IPS-20b (cell line): ENCODE measurements at regions not wholly inside any gene's neighbourhood (a gene's known extent, or its start where the extent isn't known, plus 50 kb on each side); places are given as distances from the start of the nearest gene placed in this dataset.
"Not testable (repeated sequence)": the region's sequence is repeated elsewhere in the genome, so short reads cannot be mapped to it uniquely, and the experiment has no call there.

ENCODE experiments used
- H3K27ac ChIP-seq: one replicate; pipeline ENCODE4 v1.5.1; 2013; ENCODE audit warnings: low read length
- H3K27me3 ChIP-seq: 2 replicates; pipeline ENCODE4 v1.6.1; 2013; ENCODE audit warnings: mild to moderate bottlenecking, low read length, inconsistent platforms; ENCODE audit not compliant: insufficient read depth
- H3K36me3 ChIP-seq: 2 replicates; pipeline ENCODE4 v1.6.1; 2013; ENCODE audit warnings: low read depth, mild to moderate bottlenecking, inconsistent platforms, low read length, moderate library complexity; ENCODE audit not compliant: insufficient read depth
- H3K4me1 ChIP-seq: 2 replicates; pipeline ENCODE4 v1.6.1; 2013; ENCODE audit warnings: mild to moderate bottlenecking, control low read depth, inconsistent platforms, low read length, moderate library complexity; ENCODE audit not compliant: insufficient read depth
- H3K4me3 ChIP-seq: 2 replicates; pipeline ENCODE4 v1.5.1; 2013; ENCODE audit warnings: mild to moderate bottlenecking, low read length, inconsistent platforms
- H3K9ac ChIP-seq: 2 replicates; pipeline ENCODE4 v1.6.1; 2013; ENCODE audit warnings: low read depth, mild to moderate bottlenecking, inconsistent platforms, low read length, moderate library complexity
- H3K9me3 ChIP-seq: 2 replicates; pipeline ENCODE4 v1.6.1; 2013; ENCODE audit warnings: mild to moderate bottlenecking, low read depth, low read length, inconsistent platforms; ENCODE audit not compliant: insufficient read depth

DNA sequence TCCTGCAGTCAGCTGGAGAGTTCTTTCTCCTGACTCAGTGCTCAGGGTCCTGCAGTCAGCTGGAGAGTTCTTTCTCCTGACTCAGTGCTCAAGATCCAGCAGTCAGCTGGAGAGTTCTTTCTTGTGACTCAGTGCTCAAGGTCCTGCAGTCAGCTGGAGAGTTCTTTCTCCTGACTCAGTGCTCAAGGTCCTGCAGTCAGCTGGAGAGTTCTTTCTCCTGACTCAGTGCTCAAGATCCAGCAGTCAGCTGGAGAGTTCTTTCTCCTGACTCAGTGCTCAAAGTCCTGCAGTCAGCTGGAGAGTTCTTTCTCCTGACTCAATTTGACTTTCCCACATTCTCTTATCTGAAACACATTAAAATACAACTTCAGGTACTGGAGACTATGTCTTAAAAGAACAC lies 1265.9 kb downstream of the CDH8 start:
- H3K4me1 ChIP-seq, H3K4me3 ChIP-seq, H3K27me3 ChIP-seq, H3K27ac ChIP-seq, H3K9ac ChIP-seq, H3K36me3 ChIP-seq: not testable (repeated sequence)
- peaks cover 17% of the 10 kb centered on the region for H3K9me3 ChIP-seq

DNA sequence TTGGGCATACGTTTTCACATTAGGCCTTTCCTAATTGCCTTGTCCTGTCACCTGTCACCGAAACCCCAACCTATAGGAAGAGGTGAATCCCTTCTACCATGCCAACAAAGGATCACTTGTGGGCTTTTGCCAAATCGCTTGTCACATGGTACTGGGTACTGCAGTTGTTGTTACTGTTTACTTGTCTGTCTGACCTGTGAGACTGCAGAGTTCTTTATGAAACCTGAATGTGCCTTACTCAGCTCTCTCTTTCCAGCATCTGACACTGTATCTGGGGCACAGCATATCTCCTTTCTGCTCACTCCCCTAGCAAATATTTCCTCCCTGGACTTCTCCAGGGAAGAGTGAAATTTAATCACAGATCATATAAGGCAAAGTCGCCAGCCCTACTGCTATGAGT lies 1272.4 kb downstream of the CDH8 start:
- no peaks in the 10 kb centered on the region for H3K36me3 ChIP-seq
- no peaks in the 10 kb centered on the region for H3K27me3 ChIP-seq
- H3K4me1 ChIP-seq = no peaks in the 10 kb centered on the region; the same call in 1 of the 2 replicates
- no peak overlapping the region for H3K4me3 ChIP-seq
- H3K9ac ChIP-seq = no peak overlapping the region
- no peaks in the 10 kb centered on the region for H3K9me3 ChIP-seq
- no peak overlapping the region for H3K27ac ChIP-seq

- Histone ChIP-seq H3K27ac (no peak overlapping the region), H3K4me1 (no peaks in the 10 kb centered on the region; the same call in 1 of the 2 replicates), H3K9ac (no peak overlapping the region), H3K9me3 (no peaks in the 10 kb centered on the region), H3K4me3 (no peak overlapping the region), H3K36me3 (no peaks in the 10 kb centered on the region), H3K27me3 (no peaks in the 10 kb centered on the region)
Observed at GRCh38 chr16:60755907-60756306, 1280.3 kb downstream of the CDH8 start.

- H3K4me3 ChIP-seq = no peak overlapping the region
- no peaks in the 10 kb centered on the region for H3K36me3 ChIP-seq
- no peak overlapping the region for H3K27ac ChIP-seq
- no peak overlapping the region for H3K9ac ChIP-seq
- H3K9me3 ChIP-seq = no peaks in the 10 kb centered on the region
- H3K4me1 ChIP-seq = no peaks in the 10 kb centered on the region
- H3K27me3 ChIP-seq = no peaks in the 10 kb centered on the region
Observed at GRCh38 chr16:60748366-60748765, 1287.9 kb downstream of the CDH8 start.

GRCh38 chr16:60744198-60744597 lies 1292.0 kb downstream of the CDH8 start:
- Histone ChIP-seq H3K4me3 (no peak overlapping the region), H3K4me1 (no peaks in the 10 kb centered on the region), H3K9me3 (no peaks in the 10 kb centered on the region), H3K36me3 (no peaks in the 10 kb centered on the region), H3K9ac (no peak overlapping the region), H3K27ac (no peak overlapping the region), H3K27me3 (no peaks in the 10 kb centered on the region)

DNA sequence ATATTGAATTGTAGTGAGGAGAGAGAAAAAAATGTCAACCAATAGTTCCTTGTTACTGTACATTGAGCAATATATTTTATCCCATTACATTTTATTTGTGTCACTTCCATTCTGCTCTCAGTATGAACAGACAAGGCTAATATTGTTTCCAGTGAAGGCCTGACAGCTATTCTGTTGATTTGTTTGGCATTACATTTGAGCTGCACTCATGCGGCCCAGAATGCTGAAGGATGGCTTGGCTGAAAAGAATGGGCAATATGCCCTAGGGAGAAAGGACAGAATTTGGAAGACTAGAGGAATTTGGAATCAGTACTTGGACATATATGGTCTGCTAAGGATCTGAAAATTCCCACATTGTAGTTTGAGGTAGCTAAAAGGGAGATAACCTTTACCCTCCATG lies 1294.4 kb downstream of the CDH8 start:
- H3K9me3 ChIP-seq = no peaks in the 10 kb centered on the region
- H3K4me3 ChIP-seq = no peak overlapping the region
- no peak overlapping the region for H3K27ac ChIP-seq
- no peak overlapping the region for H3K9ac ChIP-seq
- H3K36me3 ChIP-seq = no peaks in the 10 kb centered on the region
- H3K27me3 ChIP-seq = no peaks in the 10 kb centered on the region
- H3K4me1 ChIP-seq = no peaks in the 10 kb centered on the region

- Histone ChIP-seq H3K9ac (no peak overlapping the region), H3K36me3 (no peaks in the 10 kb centered on the region), H3K9me3 (no peaks in the 10 kb centered on the region), H3K4me3 (no peak overlapping the region), H3K27me3 (no peaks in the 10 kb centered on the region), H3K4me1 (no peaks in the 10 kb centered on the region), H3K27ac (no peak overlapping the region)
Observed at GRCh38 chr16:60739737-60740683, 1296.2 kb downstream of the CDH8 start.

GRCh38 chr16:60731329-60732050 lies 1304.7 kb downstream of the CDH8 start:
- no peaks in the 10 kb centered on the region for H3K27me3 ChIP-seq
- H3K4me3 ChIP-seq = no peak overlapping the region
- no peaks in the 10 kb centered on the region for H3K36me3 ChIP-seq
- H3K27ac ChIP-seq = no peak overlapping the region
- H3K4me1 ChIP-seq = no peaks in the 10 kb centered on the region
- no peaks in the 10 kb centered on the region for H3K9me3 ChIP-seq
- no peak overlapping the region for H3K9ac ChIP-seq

DNA sequence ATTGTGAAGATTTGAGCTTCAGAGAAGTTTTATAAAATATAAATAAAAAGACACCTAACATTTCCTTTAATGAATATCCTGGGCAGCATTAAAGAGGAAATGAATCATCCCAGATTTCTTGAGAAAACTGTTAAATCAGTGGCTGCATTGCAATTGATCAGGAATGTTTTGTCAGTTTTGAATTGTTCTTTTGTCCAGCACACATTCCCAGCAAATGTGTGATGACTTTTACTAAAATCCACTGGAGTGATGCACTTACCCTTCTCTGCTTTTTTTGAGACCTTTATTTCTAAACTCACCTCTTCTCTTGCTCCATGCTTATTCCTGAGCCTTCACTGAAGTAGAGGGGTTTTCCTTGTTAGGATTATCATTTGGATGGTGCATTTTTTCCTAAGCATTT lies 1307.2 kb downstream of the CDH8 start:
- Histone ChIP-seq H3K27me3 (no peaks in the 10 kb centered on the region), H3K9me3 (no peaks in the 10 kb centered on the region), H3K36me3 (no peaks in the 10 kb centered on the region), H3K4me3 (no peak overlapping the region), H3K9ac (no peak overlapping the region), H3K27ac (no peak overlapping the region), H3K4me1 (no peaks in the 10 kb centered on the region)

DNA sequence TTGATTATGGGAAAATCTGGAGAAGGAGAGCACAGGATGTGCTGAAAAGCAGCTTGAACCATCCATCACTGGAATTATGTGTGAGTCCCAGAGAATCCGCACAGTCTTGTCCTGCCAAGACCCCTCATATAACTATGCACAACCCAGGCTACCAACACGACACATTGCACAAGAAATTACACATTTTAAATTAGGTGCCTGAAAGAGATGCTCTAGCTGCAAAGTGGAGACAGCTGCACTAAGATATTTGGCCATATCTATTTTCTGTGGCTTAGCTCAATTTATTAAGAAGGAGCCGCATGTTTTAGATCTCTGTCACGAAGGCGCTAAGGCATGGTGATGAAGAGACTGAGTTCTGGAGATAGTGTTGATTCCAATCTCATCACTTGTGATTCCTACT lies 1308.4 kb downstream of the CDH8 start:
- H3K36me3 ChIP-seq = no peaks in the 10 kb centered on the region
- no peaks in the 10 kb centered on the region for H3K27me3 ChIP-seq
- no peaks in the 10 kb centered on the region for H3K9me3 ChIP-seq
- H3K4me1 ChIP-seq = no peaks in the 10 kb centered on the region
- no peak overlapping the region for H3K4me3 ChIP-seq
- no peak overlapping the region for H3K27ac ChIP-seq
- no peak overlapping the region for H3K9ac ChIP-seq

DNA sequence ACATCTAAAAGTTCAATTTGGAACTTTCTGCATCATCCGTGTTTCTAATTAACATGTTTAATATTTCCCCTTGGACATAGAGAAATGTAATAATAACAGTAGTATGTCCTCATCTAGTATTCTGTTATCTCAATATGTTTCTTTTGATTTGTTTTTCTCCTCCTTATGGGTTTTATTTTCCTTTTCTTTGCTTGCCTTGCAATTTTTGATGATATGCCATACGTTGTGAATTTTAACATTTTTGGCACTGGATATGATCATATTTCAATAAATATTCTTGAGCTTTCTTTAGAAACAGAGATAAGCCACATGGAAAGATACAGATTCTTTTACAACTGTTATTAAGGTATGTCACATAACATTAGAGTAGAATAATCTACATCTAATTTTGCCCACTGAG lies 1316.2 kb downstream of the CDH8 start:
- no peak overlapping the region for H3K27ac ChIP-seq
- H3K4me1 ChIP-seq = no peaks in the 10 kb centered on the region
- no peaks in the 10 kb centered on the region for H3K36me3 ChIP-seq
- H3K4me3 ChIP-seq = no peak overlapping the region
- peaks cover 7% of the 10 kb centered on the region; the same call in 1 of the 2 replicates for H3K9me3 ChIP-seq
- H3K27me3 ChIP-seq = no peaks in the 10 kb centered on the region
- H3K9ac ChIP-seq = no peak overlapping the region

DNA sequence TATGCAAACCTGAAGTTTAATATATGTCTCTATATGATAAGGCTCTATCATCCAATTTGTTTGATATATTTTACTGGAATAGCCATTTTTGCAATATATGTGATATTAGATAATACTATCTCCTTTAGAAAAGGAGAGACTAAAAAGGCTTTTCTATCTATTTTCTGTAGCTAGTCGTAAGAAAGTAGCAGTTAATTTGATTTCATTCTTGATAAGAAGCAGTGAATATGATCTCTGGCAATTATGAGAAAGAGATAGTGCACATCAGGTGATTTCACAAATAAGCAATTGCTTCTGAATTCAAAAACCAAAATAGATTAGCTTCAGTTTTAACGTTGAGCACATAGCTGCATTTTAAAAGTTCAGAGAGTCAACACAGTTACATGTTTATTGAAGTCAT lies 1318.4 kb downstream of the CDH8 start:
- Histone ChIP-seq H3K4me1 (no peaks in the 10 kb centered on the region), H3K4me3 (no peak overlapping the region), H3K9ac (no peak overlapping the region), H3K27me3 (no peaks in the 10 kb centered on the region), H3K27ac (no peak overlapping the region), H3K9me3 (peaks cover 7% of the 10 kb centered on the region; the same call in 1 of the 2 replicates), H3K36me3 (no peaks in the 10 kb centered on the region)
